IPS-NIHi7 (cell line): ENCODE measurements at regions not wholly inside any gene's neighbourhood (a gene's known extent, or its start where the extent isn't known, plus 50 kb on each side); places are given as distances from the start of the nearest gene placed in this dataset.
"Not testable (repeated sequence)": the region's sequence is repeated elsewhere in the genome, so short reads cannot be mapped to it uniquely, and the experiment has no call there.

ENCODE experiments used
- DNase-seq: peaks from one replicate; pipeline ENCODE4 v3.0.0; 2012; ENCODE audit warnings: mixed read lengths; ENCODE audit errors: extremely low spot score

DNA sequence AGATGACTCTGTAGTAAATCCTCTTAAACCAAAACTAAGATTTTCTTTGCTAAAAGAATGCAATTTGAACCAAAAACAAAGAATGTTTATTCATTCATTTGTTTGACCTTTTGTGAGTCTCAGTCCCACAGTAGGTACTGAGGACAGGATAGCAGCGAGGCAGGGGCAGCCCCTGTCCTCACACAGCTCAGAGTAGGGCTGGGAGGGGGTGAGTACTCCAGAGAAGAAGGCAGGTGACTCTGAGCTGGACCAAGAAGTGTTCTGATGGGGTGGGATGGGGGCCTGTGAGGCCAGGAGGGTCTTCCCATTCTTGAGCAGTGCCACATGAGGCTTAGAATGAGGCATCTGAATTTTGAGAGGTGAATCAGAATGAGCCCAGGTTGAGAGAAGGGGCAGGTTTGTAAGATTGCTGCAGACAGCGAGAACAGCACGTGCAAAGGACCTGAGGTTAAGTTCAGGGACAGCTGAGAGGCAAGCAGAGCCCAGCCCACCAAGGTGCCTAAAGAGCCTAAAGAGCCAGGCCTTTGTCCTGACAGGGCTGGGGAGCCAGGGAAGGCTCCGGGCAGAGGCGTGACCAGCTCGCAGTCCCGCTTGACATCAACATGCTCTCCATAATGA, 56.9 kb upstream of the CHST15 start:
- no peak for DNase-seq

DNA sequence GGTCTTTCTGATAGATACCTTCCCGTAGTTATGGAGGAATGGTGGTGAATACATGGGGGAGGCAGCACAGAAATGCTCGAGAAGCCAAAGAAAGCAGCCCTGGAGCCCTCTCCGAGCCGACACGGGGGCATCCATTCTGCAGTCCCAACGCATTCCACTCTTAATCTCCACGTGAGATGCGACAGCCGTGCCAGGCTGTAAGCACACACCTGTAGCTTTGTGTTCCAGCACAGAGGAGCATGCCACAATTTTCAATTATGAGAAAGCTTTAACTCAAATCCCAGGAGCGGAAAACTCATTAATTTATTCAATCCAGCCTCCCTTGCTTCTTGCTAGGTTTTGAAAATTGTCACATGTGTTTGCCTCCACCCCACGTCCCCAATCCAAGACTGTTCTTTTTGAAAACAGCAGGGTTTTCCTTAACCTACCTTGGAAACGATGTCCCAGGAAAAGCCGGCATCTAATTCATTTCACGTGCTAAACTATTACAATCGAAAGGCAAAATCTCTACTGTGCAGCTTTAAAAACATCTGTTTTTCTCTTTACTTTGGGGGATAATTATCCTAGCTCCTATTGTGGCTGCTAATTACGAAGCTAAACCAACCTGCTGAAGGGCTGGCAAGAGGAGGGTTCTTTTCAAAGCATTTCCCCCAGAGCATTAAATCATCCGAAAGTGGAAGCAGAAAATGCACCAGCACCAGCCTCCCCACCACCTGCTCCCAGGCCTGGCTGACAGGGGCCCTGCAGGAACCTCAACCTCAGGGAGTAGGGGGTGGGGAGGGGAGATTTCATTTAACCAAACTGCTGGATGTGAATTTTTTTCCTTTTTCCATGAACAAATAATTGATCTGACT, 56.0 kb upstream of the CHST15 start:
- no peak for DNase-seq

- DNase-seq = not testable (repeated sequence)
Measured at GRCh38 chr10:124148509-124149188, 55.3 kb upstream of the CHST15 start.

DNA sequence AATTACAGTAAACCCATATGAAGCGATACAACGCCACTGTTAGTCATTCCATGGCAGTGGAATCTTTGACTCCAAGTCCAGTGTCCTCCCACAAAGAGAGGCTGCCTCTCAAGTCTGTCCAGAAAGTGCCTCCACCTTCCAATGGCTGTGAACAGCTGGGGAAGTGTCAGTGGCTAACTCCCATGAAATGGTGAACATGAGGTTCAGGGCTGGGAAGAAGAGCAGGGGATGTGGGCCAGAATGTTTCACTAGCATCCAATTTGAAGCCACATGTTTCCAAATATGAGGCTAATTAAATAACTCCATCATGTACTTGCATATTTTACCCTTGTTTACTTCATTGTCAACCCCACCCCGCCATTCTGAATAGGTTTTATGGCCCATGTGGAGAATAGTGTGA, 53.1 kb upstream of the CHST15 start:
- no peak for DNase-seq

DNA sequence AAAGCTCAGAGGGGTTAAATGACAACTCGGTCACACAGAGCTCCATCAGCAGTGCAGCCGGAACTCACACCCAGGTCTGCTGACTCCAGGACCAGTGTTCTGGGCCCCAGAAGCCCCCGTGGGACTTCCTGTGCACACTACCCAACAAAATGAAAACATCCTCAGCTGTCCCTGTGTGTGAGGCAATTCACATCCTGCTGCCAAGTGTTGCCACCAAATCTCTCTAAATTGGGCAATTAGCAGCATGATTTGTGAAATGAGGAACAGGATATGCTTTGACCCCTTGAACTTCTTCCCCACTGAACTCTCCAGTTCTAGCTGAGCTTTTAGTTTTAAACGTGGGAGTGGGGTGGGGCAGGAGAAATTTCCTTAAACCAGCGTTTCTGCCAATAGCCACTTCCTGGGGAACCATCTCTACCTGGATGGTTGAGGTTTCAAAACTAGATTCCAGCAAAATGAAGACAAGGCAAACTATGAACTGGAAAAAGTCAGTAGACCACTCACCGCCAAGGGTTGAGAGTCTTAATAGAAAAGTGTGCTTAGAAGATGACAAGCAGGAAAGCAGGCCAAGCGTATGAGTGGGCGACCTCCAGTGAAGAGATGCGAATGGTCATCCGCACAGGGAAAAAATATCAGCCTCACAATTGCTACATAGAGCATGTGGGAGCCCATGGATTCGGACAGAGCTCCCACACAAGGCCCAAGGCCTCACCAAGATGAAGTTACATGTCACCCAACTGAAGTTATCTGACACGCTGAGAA, 51.9 kb upstream of the CHST15 start:
- DNase-seq = no peak

GRCh38 chr10:124144536-124144935, 51.1 kb upstream of the CHST15 start:
- no peak for DNase-seq

- no peak for DNase-seq
Measured at GRCh38 chr10:124143721-124144120, 50.3 kb upstream of the CHST15 start.
